ENCODE measurements at regions not wholly inside any gene's neighbourhood (a gene's known extent, or its start where the extent isn't known, plus 50 kb on each side); places are given as distances from the start of the nearest gene placed in this dataset.

- H3K9ac ChIP-seq (ENCODE audit: control insufficient read depth, insufficient read depth, low read length), result no peak overlapping the region
- intact Hi-C loops (cut with micrococcal nuclease; ENCODE audit: unreplicated experiment) (no loop called here), in situ Hi-C loops (cut with MboI) (no loop called here)
- no peak for ATAC-seq
- peaks cover 6% of the 10 kb centered on the region for H3K4me1 ChIP-seq (ENCODE audit: control insufficient read depth, insufficient read depth, low read length)
- SMC1A ChIA-PET (ENCODE audit: uncharacterized antibody, unreplicated experiment), result interaction anchor here (0.9 to 4.5 kb wide), 3 partner anchors 9 to 18 kb away, joined by 3 to 21 read pairs (median 4); no protein-coding TSS in a partner anchor
- POLR2A ChIA-PET, result no interaction called here
- H3K4me2 ChIP-seq (ENCODE audit: control insufficient read depth, insufficient read depth), result no peak overlapping the region
- H3K36me3 ChIP-seq (ENCODE audit: control insufficient read depth in 2 of 2, insufficient read depth in 2 of 2, low read length in 1 of 2), result no peaks in the 10 kb centered on the region
- no peaks in the 10 kb centered on the region for H3K9me3 ChIP-seq (replicated peaks; ENCODE audit: control insufficient read depth, insufficient read depth, low read length)
- no peak for FAIRE-seq
- H2AFZ ChIP-seq (ENCODE audit: control insufficient read depth, low read depth, low read length), result no peak overlapping the region
- no peaks in the 10 kb centered on the region for H3K79me2 ChIP-seq (ENCODE audit: control insufficient read depth, insufficient read depth, low read length)
- whole genome bisulfite sequencing (ENCODE audit: insufficient coverage, insufficient replicate concordance, low lambda C conversion rate, missing lambda C conversion rate), result 100% methylated on average over 2 of the region's 2 CpGs
- no peak overlapping the region for H3K4me3 ChIP-seq
- BruUV-seq (replicated peaks), result no TSS peak
- H4K20me1 ChIP-seq (ENCODE audit: control insufficient read depth, insufficient read depth), result no peaks in the 10 kb centered on the region
- CTCF ChIA-PET, result no interaction called here
- no peak for DNase-seq (ENCODE audit: low read depth, low spot score)
- H3K27ac ChIP-seq (ENCODE audit: control insufficient read depth, insufficient read depth), result no peak overlapping the region
- H3K27me3 ChIP-seq (replicated peaks in 1 of 2; ENCODE audit: control insufficient read depth in 2 of 2, insufficient read depth in 2 of 2, low read length in 1 of 2), result no peaks in the 10 kb centered on the region
- TF ChIP-seq CTCF (IDR thresholded peaks at IDR 0.05 in 2 of 3, conservative IDR thresholded peaks at IDR 0.05 in 1 of 3; ENCODE audit: control insufficient read depth in 2 of 3, extremely low read depth in 1 of 3, insufficient read depth in 1 of 3, low read depth in 3 of 3, low read length in 3 of 3), result no peak
- no peak for TF ChIP-seq PAX5 (IDR thresholded peaks at IDR 0.05; ENCODE audit: borderline replicate concordance, low read depth, low read length)
- no peak for TF ChIP-seq SKIL (IDR thresholded peaks at IDR 0.05; ENCODE audit: low read depth, poor library complexity, severe bottlenecking)
- TF ChIP-seq SUZ12 (IDR thresholded peaks at IDR 0.05; ENCODE audit: unreplicated experiment), result no peak
- TF ChIP-seq HDAC6 (IDR thresholded peaks at IDR 0.05; ENCODE audit: unreplicated experiment), result no peak
- no peak for TF ChIP-seq BRCA1 (IDR thresholded peaks at IDR 0.05; ENCODE audit: low read depth, low read length)
- no peak for TF ChIP-seq FOXK2 (IDR thresholded peaks at IDR 0.05)
- TF ChIP-seq LARP7 (IDR thresholded peaks at IDR 0.05), result no peak
- TF ChIP-seq MTA3 (IDR thresholded peaks at IDR 0.05; ENCODE audit: borderline replicate concordance, low read length), result no peak
- TF ChIP-seq NFXL1 (IDR thresholded peaks at IDR 0.05; ENCODE audit: borderline replicate concordance), result no peak
- no peak for TF ChIP-seq EED (IDR thresholded peaks at IDR 0.05; ENCODE audit: low read depth)
- TF ChIP-seq POLR2AphosphoS5 (IDR thresholded peaks at IDR 0.05; ENCODE audit: low read length), result no peak
- no peak for TF ChIP-seq JUNB (IDR thresholded peaks at IDR 0.05)
- no peak for TF ChIP-seq RCOR1 (conservative IDR thresholded peaks at IDR 0.05; ENCODE audit: low read depth, low read length)
- TF ChIP-seq NR2C1 (IDR thresholded peaks at IDR 0.05), result no peak
- TF ChIP-seq ZBTB33 (IDR thresholded peaks at IDR 0.05), result no peak
- no peak for TF ChIP-seq ZNF24 (IDR thresholded peaks at IDR 0.05)
- TF ChIP-seq CBX5 (IDR thresholded peaks at IDR 0.05; ENCODE audit: low read depth), result no peak
- no peak for TF ChIP-seq YY1 (IDR thresholded peaks at IDR 0.05; ENCODE audit: low read depth, low read length)
- RAD21 ChIA-PET (ENCODE audit: unreplicated experiment), result no interaction called here
Observed at GRCh38 chr12:89941436-89941835, 232.8 kb upstream of the ATP2B1 start.

All from GM12878 (cell line).